GM12878 (cell line): ENCODE measurements at regions not wholly inside any gene's neighbourhood (a gene's known extent, or its start where the extent isn't known, plus 50 kb on each side); places are given as distances from the start of the nearest gene placed in this dataset.

Experiments used
- ATAC-seq: fragments of 200-7000 bp; cut with Tn5 transposase; 3 replicates; pipeline ENCODE4 v1.9.1; 2020; ENCODE audit warnings: mild to moderate bottlenecking, moderate library complexity
- BruUV-seq: library from RNA; stranded (reverse); fragments of 400-500 nt; replicated peaks from 2 replicates; lab custom pipeline; 2021; lab: Mats Ljungman, UMichigan
- CTCF ChIA-PET: fragments of 300-600 bp; sonication (Branson Sonifier 250); formaldehyde crosslinking; extraction: SDS; loops from one replicate; lab custom pipeline; 2021; ENCODE audit warnings: inconsistent platforms; lab: Yijun Ruan, JAX
- POLR2A ChIA-PET: fragments of 350-600 bp; formaldehyde crosslinking; extraction: SDS; loops from one replicate; lab custom pipeline; 2021; ENCODE audit warnings: inconsistent platforms; lab: Charles Lee
- RAD21 ChIA-PET: fragments of 300-600 bp; sonication (Branson Sonifier 250); formaldehyde crosslinking; loops from one replicate; lab custom pipeline; 2023; ENCODE audit warnings: antibody characterized with exemption; ENCODE audit not compliant: unreplicated experiment; lab: Charles Lee
- SMC1A ChIA-PET: fragments of 300-600 bp; sonication (Branson Sonifier 250); formaldehyde crosslinking; loops from one replicate; lab custom pipeline; 2023; ENCODE audit not compliant: unreplicated experiment, uncharacterized antibody; lab: Charles Lee
- DNase-seq: peaks from one replicate; pipeline ENCODE4 v3.0.0-alpha.2; 2011; ENCODE audit warnings: low read depth, low spot score
- FAIRE-seq: peaks from 3 replicates; lab custom pipeline; 2011; peaks lifted over from hg19 to GRCh38; lab: Jason Lieb, UNC
- H2AFZ ChIP-seq: 2 replicates; pipeline ENCODE4 v1.6.0; 2011; ENCODE audit warnings: low read depth, low read length, control low read depth; ENCODE audit not compliant: control insufficient read depth
- H3K27ac ChIP-seq: 2 replicates; pipeline ENCODE4 v1.5.1; 2011; ENCODE audit warnings: control low read depth; ENCODE audit not compliant: control insufficient read depth, insufficient read depth
- H3K27me3 ChIP-seq, 2 experiments: replicated peaks in 1 of 2; 2 replicates each; pipeline versions ENCODE4 v1.6.0 to v1.6.1; 2011; ENCODE audit warnings: low read length in 1 of 2; ENCODE audit not compliant: control insufficient read depth in 2 of 2, insufficient read depth in 2 of 2
- H3K36me3 ChIP-seq, 2 experiments: 2 replicates each; pipeline ENCODE4 v1.5.1; 2011; ENCODE audit warnings: low read length in 1 of 2; ENCODE audit not compliant: control insufficient read depth in 2 of 2, insufficient read depth in 2 of 2
- H3K4me1 ChIP-seq: 2 replicates; pipeline ENCODE4 v1.6.1; 2011; ENCODE audit warnings: mild to moderate bottlenecking, low read length, moderate library complexity, mixed read lengths; ENCODE audit not compliant: control insufficient read depth, insufficient read depth
- H3K4me2 ChIP-seq: 2 replicates; pipeline ENCODE4 v1.6.0; 2011; ENCODE audit warnings: control low read depth; ENCODE audit not compliant: control insufficient read depth, insufficient read depth
- H3K4me3 ChIP-seq: fragments of 200-600 bp; sonication (generic); 2 replicates; pipeline ENCODE4 v1.5.1; 2016
- H3K79me2 ChIP-seq: 2 replicates; pipeline ENCODE4 v1.6.0; 2011; ENCODE audit warnings: low read length; ENCODE audit not compliant: control insufficient read depth, insufficient read depth
- H3K9ac ChIP-seq: 2 replicates; pipeline ENCODE4 v1.8.0; 2011; ENCODE audit warnings: low read length, control low read depth, mixed read lengths; ENCODE audit not compliant: control insufficient read depth, insufficient read depth
- H3K9me3 ChIP-seq: replicated peaks from 3 replicates; pipeline ENCODE4 v1.5.1; 2011; ENCODE audit warnings: mild to moderate bottlenecking, low read length; ENCODE audit not compliant: control insufficient read depth, insufficient read depth
- H4K20me1 ChIP-seq: 2 replicates; pipeline ENCODE4 v1.6.0; 2011; ENCODE audit not compliant: control insufficient read depth, insufficient read depth
- BCLAF1 ChIP-seq: fragments of 450-650 bp; IDR thresholded peaks from 2 replicates; pipeline ENCODE4 v1.6.1; 2017; ENCODE audit warnings: antibody characterized with exemption, mild to moderate bottlenecking, moderate library complexity
- BMI1 ChIP-seq: fragments of 450-650 bp; IDR thresholded peaks from 2 replicates; pipeline ENCODE4 v1.6.1; 2016; ENCODE audit warnings: mild to moderate bottlenecking, moderate library complexity, borderline replicate concordance
- BRCA1 ChIP-seq: IDR thresholded peaks from 2 replicates; pipeline ENCODE4 v1.6.1; 2011; ENCODE audit warnings: low read depth, low read length, improper control_type of control experiment
- CBX5 ChIP-seq: sonication (generic); IDR thresholded peaks from 2 replicates; pipeline ENCODE4 v1.6.1; 2016; ENCODE audit warnings: low read depth, moderate library complexity, mild to moderate bottlenecking, inconsistent platforms
- CREB1 ChIP-seq: IDR thresholded peaks from 2 replicates; pipeline ENCODE4 v1.6.1; 2012; ENCODE audit warnings: low read depth, mild to moderate bottlenecking, inconsistent platforms
- ESRRA ChIP-seq: IDR thresholded peaks from 2 replicates; pipeline ENCODE4 v1.6.1; 2012; ENCODE audit warnings: mild to moderate bottlenecking, low read length, improper control_type of control experiment
- FOS ChIP-seq: IDR thresholded peaks from 3 replicates; pipeline ENCODE4 v1.6.1; 2011; ENCODE audit warnings: borderline replicate concordance; ENCODE audit not compliant: insufficient read length; ENCODE audit errors: extremely low read depth
- NFXL1 ChIP-seq: fragments of 450-650 bp; IDR thresholded peaks from 2 replicates; pipeline ENCODE4 v1.6.1; 2017; ENCODE audit warnings: antibody characterized with exemption, mild to moderate bottlenecking, borderline replicate concordance
- PKNOX1 ChIP-seq: fragments of 450-650 bp; IDR thresholded peaks from 2 replicates; pipeline ENCODE4 v1.6.1; 2016; ENCODE audit warnings: mild to moderate bottlenecking
- POLR2A ChIP-seq: IDR thresholded peaks from 2 replicates; pipeline ENCODE4 v1.6.1; 2011; ENCODE audit warnings: low read depth, mild to moderate bottlenecking, low read length
- STAT3 ChIP-seq: IDR thresholded peaks from 2 replicates; pipeline ENCODE4 v1.6.1; 2011; ENCODE audit warnings: low read depth, low read length, improper control_type of control experiment
- USF1 ChIP-seq: IDR thresholded peaks from 2 replicates; pipeline ENCODE4 v1.6.1; 2011; ENCODE audit warnings: borderline replicate concordance, low read depth, mild to moderate bottlenecking, moderate library complexity, mixed read lengths, low read length; ENCODE audit not compliant: insufficient read depth; ENCODE audit errors: extremely low read length
- WGBS: methylation state at CpG from one replicate; pipeline ENCODE4 v1.1.6; 2016; ENCODE audit warnings: low lambda C conversion rate; ENCODE audit not compliant: insufficient replicate concordance, insufficient coverage; ENCODE audit errors: missing lambda C conversion rate; 5-methylcytosine and 5-hydroxymethylcytosine counted together
- in situ Hi-C: fragments of 300-500 bp; cut with MboI; formaldehyde crosslinking; loops from 9 replicates; pipeline ENCODE4 v1.14.3; 2018; ENCODE audit warnings: mixed read lengths
- intact Hi-C: fragments of 100-400 bp; cut with micrococcal nuclease; formaldehyde crosslinking; loops from one replicate; pipeline ENCODE4 v1.14.2; 2022; ENCODE audit not compliant: unreplicated experiment

GRCh38 chr7:142334806-142335205 lies 76.9 kb upstream of the PRSS58 start:
- in situ Hi-C loops (no loop called here), intact Hi-C loops (no loop called here)
- Histone ChIP-seq H3K27ac (no peak overlapping the region), H3K4me3 (no peak overlapping the region), H3K79me2 (no peaks in the 10 kb centered on the region), H3K27me3 (peaks cover 0 to 3% of the 10 kb centered on the region in 2 experiments; a peak in 2 of 4 replicates), H3K4me2 (no peak overlapping the region), H3K9ac (no peak overlapping the region), H3K36me3 (no peaks in the 10 kb centered on the region), H3K4me1 (no peaks in the 10 kb centered on the region), H2AFZ (no peak overlapping the region), H4K20me1 (no peaks in the 10 kb centered on the region), H3K9me3 (no peaks in the 10 kb centered on the region)
- CTCF ChIA-PET = no interaction called here
- no peak for FAIRE-seq
- POLR2A ChIA-PET = no interaction called here
- 0% methylated on average over 1 of the region's 1 CpG for WGBS
- SMC1A ChIA-PET = interaction anchor here (0.9 kb wide), 1 partner anchor 867 kb away, joined by 3 read pairs; no protein-coding TSS in a partner anchor
- no TSS peak for BruUV-seq
- no peak for TF ChIP-seq ESRRA
- TF ChIP-seq PKNOX1 = no peak
- no peak for TF ChIP-seq POLR2A
- no peak for TF ChIP-seq BMI1
- TF ChIP-seq BRCA1 = no peak
- no peak for TF ChIP-seq NFXL1
- TF ChIP-seq CREB1 = no peak
- no peak for TF ChIP-seq USF1
- TF ChIP-seq CBX5 = no peak
- TF ChIP-seq FOS = no peak
- TF ChIP-seq STAT3 = no peak
- TF ChIP-seq BCLAF1 = no peak
- RAD21 ChIA-PET = no interaction called here
- DNase-seq = no peak
- ATAC-seq = no peak
